ENCODE measurements at regions not wholly inside any gene's neighbourhood (a gene's known extent, or its start where the extent isn't known, plus 50 kb on each side); places are given as distances from the start of the nearest gene placed in this dataset.

DNA sequence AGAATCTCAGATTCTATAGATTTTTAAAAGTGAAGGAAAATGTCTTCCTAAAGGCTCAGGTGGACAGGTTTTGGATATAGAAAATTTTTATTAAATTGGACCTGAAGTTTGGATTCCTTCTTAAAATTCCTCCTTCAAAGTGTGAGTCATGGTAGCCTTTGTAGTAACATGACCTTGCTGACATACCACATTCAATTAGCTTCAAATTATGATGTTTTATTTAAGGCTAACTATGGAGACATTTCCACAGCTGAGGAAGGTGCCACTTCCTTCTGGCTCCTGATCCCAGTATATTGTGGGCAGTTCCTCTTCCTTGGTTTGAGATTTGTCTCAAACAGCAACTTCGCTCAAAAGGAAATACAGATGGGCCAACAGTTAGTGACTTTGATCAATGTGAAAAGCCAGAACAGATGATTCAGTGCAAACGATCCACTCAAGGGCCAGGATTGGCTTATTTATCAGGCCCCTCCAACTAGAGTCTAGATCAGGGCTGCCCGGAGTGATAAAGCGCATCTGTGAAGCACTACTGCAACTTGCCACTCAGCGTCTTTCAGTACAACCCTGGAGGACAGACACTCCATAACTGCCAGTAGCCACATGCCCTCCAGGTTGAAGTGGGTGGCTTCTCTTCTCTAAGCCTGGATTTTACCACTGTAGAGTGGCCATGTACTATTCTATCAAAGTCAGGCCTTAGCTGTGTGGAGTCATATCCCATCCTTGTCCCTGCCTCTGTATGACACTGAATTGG lies 573.5 kb downstream of the KIF20B start:
- H3K27ac ChIP-seq: no peak overlapping the region
- no peaks in the 10 kb centered on the region for H3K9me3 ChIP-seq
- TF ChIP-seq POLR2A (IDR thresholded peaks at IDR 0.05) (no peak), EP300 (IDR thresholded peaks at IDR 0.05) (no peak), POLR2AphosphoS5 (IDR thresholded peaks at IDR 0.05) (no peak), CTCF (IDR thresholded peaks at IDR 0.05) (no peak)
- intact Hi-C loops (cut with DNase I; ENCODE audit: low total_unique reads): no loop called here
- H3K27me3 ChIP-seq: no peaks in the 10 kb centered on the region
- no peak for DNase-seq
- no peaks in the 10 kb centered on the region for H3K4me1 ChIP-seq
- no peaks in the 10 kb centered on the region for H3K36me3 ChIP-seq
- 74 to 91% (median 81%) methylated on average over 5 of the region's 5 CpGs for WGBS, 5 donors
- H3K4me3 ChIP-seq: no peak overlapping the region

DNA sequence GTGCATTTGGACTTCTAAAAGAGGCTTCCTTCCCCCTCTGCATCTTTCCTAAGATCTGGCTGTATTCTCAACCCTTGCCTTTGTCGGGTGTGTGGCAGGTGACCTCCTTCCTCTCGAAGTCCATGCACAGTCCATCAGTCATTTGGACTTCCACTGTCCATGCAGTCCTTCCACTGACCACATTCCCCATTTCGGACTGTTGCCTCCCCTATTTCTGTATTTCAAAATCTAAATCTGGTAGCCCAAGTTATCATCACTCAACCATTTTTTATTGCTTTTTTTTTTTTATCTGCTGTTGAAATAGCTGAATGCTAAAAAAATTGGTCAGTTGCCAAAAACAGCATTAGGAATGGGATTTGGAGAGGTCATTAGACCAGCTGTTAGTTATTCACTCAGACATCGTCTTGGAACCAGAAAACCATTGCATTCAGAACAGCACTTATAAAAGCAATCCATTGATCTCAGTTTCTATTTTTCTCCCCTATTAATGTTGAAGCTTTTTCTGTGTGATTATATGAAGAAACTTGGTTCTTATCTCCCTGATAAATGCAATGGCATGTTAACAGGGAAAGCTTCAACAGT lies 575.6 kb downstream of the KIF20B start:
- H3K27me3 ChIP-seq: no peaks in the 10 kb centered on the region
- DNase-seq: peak in 1 of 2 donors; percentile 72
- 47 to 69% (median 57%) methylated on average over 4 of the region's 4 CpGs for WGBS, 5 donors
- H3K36me3 ChIP-seq: no peaks in the 10 kb centered on the region
- H3K9me3 ChIP-seq: no peaks in the 10 kb centered on the region
- intact Hi-C loops (cut with DNase I; ENCODE audit: low total_unique reads): no loop called here
- H3K4me3 ChIP-seq: no peak overlapping the region
- TF ChIP-seq POLR2A (IDR thresholded peaks at IDR 0.05) (no peak), CTCF (IDR thresholded peaks at IDR 0.05) (no peak), EP300 (IDR thresholded peaks at IDR 0.05) (no peak), POLR2AphosphoS5 (IDR thresholded peaks at IDR 0.05) (no peak)
- H3K4me1 ChIP-seq: no peaks in the 10 kb centered on the region
- no peak overlapping the region for H3K27ac ChIP-seq

DNA sequence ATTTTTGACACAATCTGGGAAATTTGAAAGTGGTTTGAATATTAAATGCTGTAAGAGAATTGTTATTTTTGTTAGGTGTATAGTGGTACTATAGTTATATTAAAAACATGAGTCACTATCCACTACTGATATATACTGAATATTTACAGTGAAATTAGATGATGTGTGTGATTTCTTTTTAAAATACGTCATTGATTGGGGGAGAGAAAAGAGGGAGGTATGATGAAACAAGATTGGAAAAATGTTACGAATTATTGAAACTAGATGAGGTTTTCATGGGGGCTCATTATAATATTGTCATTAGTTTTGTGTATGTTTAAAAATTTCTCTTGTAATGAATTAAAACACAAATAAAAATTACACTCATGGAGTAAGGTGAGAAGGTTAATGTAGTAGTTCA lies 571.4 kb downstream of the HTR7 start:
- no peak for DNase-seq
- Histone ChIP-seq H3K9me3 (no peaks in the 10 kb centered on the region), H3K4me3 (no peak overlapping the region), H3K27me3 (no peaks in the 10 kb centered on the region), H3K36me3 (no peaks in the 10 kb centered on the region), H3K27ac (no peak overlapping the region), H3K4me1 (no peaks in the 10 kb centered on the region)
- TF ChIP-seq POLR2AphosphoS5 (IDR thresholded peaks at IDR 0.05) (no peak), POLR2A (IDR thresholded peaks at IDR 0.05) (no peak), CTCF (IDR thresholded peaks at IDR 0.05) (no peak), EP300 (IDR thresholded peaks at IDR 0.05) (no peak)
- intact Hi-C loops (cut with DNase I; ENCODE audit: low total_unique reads): no loop called here
- 83 to 90% (median 87%) methylated on average over 2 of the region's 2 CpGs for WGBS, 5 donors

DNA sequence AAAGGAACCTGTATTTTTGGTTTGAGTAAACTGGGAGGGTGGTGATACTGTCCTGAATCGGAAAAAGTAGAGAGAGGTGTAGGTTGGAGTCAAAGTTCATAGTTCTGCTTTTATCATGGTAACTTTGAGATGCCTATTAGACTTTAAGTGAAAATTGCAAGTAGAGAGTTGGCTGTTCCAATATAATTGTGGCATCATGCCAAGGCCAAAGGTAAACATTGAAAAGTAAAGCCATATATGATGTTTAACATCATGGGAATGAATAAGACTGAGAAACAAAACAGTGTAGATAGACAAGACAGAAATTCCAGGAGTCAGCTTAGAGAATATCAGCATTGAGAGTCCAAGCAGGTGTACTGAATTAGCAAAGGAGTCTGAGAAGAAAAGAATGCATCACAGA lies 570.9 kb downstream of the HTR7 start:
- Histone ChIP-seq H3K4me3 (no peak overlapping the region), H3K4me1 (no peaks in the 10 kb centered on the region), H3K9me3 (no peaks in the 10 kb centered on the region), H3K36me3 (no peaks in the 10 kb centered on the region), H3K27me3 (no peaks in the 10 kb centered on the region), H3K27ac (no peak overlapping the region)
- DNase-seq: peak in 1 of 2 donors; percentile 25
- TF ChIP-seq POLR2AphosphoS5 (IDR thresholded peaks at IDR 0.05): no peak
- TF ChIP-seq EP300 (IDR thresholded peaks at IDR 0.05): no peak
- TF ChIP-seq POLR2A (IDR thresholded peaks at IDR 0.05): no peak
- no peak for TF ChIP-seq CTCF (IDR thresholded peaks at IDR 0.05)
- 33 to 67% (median 56%) methylated on average over 1 of the region's 1 CpG for whole genome bisulfite sequencing, 5 donors
- intact Hi-C loops (cut with DNase I; ENCODE audit: low total_unique reads): no loop called here
